Glutamatergic neuron (in vitro differentiated cells): ENCODE measurements at regions not wholly inside any gene's neighbourhood (a gene's known extent, or its start where the extent isn't known, plus 50 kb on each side); places are given as distances from the start of the nearest gene placed in this dataset.

Source experiments
- DNase-seq: peaks from one replicate; pipeline ENCODE4 v3.0.0; 2022
- H3K27ac Mint-ChIP-seq: one replicate; pipeline ENCODE4 v1.8.0; 2020; ENCODE audit warnings: mild to moderate bottlenecking, mixed read lengths, inconsistent platforms; ENCODE audit not compliant: unreplicated experiment
- H3K27me3 Mint-ChIP-seq: one replicate; pipeline ENCODE4 v1.8.0; 2020; ENCODE audit warnings: mild to moderate bottlenecking, moderate library complexity, mixed read lengths, inconsistent platforms; ENCODE audit not compliant: unreplicated experiment
- H3K36me3 Mint-ChIP-seq: one replicate; pipeline ENCODE4 v1.8.0; 2020; ENCODE audit warnings: mild to moderate bottlenecking, mixed read lengths, inconsistent platforms; ENCODE audit not compliant: unreplicated experiment
- H3K4me1 Mint-ChIP-seq: one replicate; pipeline ENCODE4 v1.8.0; 2020; ENCODE audit warnings: mild to moderate bottlenecking, low read depth, mixed read lengths, inconsistent platforms; ENCODE audit not compliant: unreplicated experiment
- H3K4me3 Mint-ChIP-seq: one replicate; pipeline ENCODE4 v1.8.0; 2020; ENCODE audit warnings: mild to moderate bottlenecking, mixed read lengths, inconsistent platforms; ENCODE audit not compliant: unreplicated experiment
- H3K9me3 Mint-ChIP-seq: one replicate; pipeline ENCODE4 v1.8.0; 2020; ENCODE audit warnings: mild to moderate bottlenecking, moderate library complexity, mixed read lengths, inconsistent platforms; ENCODE audit not compliant: unreplicated experiment
- CTCF ChIP-seq: fragments of 200-600 bp; sonication (generic); IDR thresholded peaks from one replicate; pipeline ENCODE4 v1.5.0; 2021; ENCODE audit not compliant: partially characterized antibody, unreplicated experiment

GRCh38 chr10:98326621-98327027 lies 58.6 kb upstream of the LOXL4 start:
- Mint-ChIP-seq H3K36me3 (no peaks in the 10 kb centered on the region), H3K4me3 (peak overlapping the region; percentile 74), H3K4me1 (peaks cover 23% of the 10 kb centered on the region), H3K9me3 (peaks cover 14% of the 10 kb centered on the region), H3K27ac (peak overlapping the region; percentile 82), H3K27me3 (peaks cover 9% of the 10 kb centered on the region)
- TF ChIP-seq CTCF = no peak
- peak; percentile 62 for DNase-seq

GRCh38 chr10:98323221-98324164 lies 55.5 kb upstream of the LOXL4 start:
- Mint-ChIP-seq H3K27ac (no peak overlapping the region), H3K4me3 (no peak overlapping the region), H3K36me3 (no peaks in the 10 kb centered on the region), H3K27me3 (peaks cover 15% of the 10 kb centered on the region), H3K9me3 (peaks cover 17% of the 10 kb centered on the region), H3K4me1 (peaks cover 44% of the 10 kb centered on the region)
- no peak for TF ChIP-seq CTCF
- DNase-seq = no peak

DNA sequence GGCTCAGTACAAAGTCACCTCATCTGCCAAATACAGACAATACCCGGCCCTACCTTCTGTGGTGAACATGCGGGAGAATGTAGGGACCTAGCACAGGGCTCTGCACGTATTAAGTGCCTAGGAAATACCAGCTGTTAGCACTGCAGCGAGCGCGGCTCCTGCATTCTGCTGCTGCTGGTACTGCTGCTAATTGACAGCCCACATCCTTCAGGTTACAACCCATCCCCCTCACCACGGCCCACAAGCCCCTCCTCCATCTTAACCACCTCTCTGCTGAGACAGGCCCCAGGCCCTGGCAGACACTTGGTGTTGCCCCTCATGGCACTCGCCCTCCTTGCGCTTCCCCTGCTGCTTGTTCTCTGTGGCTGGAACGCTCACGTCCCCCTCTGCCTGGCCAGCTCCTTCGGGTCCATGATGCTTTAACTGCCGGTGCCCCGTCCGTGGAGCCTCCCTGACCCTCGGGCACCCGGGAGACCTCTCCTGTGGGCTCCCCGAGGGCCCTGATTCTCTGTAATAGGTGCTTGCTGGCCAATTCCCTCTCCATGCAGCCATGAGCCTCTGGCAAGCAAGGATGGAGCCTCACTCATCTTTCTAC lies 53.3 kb upstream of the LOXL4 start:
- peaks cover 10% of the 10 kb centered on the region for H3K27me3 Mint-ChIP-seq
- H3K36me3 Mint-ChIP-seq = no peaks in the 10 kb centered on the region
- peak overlapping the region; percentile 85 for H3K27ac Mint-ChIP-seq
- peaks cover 33% of the 10 kb centered on the region for H3K4me1 Mint-ChIP-seq
- no peak for TF ChIP-seq CTCF
- peak; percentile 74 for DNase-seq
- no peak overlapping the region for H3K4me3 Mint-ChIP-seq
- peaks cover 17% of the 10 kb centered on the region for H3K9me3 Mint-ChIP-seq

- DNase-seq = peak; percentile 67
Measured at GRCh38 chr10:98320486-98321185, 52.6 kb upstream of the LOXL4 start.

More at GRCh38 chr10:98320486-98321185, 52.6 kb upstream of the LOXL4 start:
- TF ChIP-seq CTCF = no peak
- peaks cover 14% of the 10 kb centered on the region for H3K9me3 Mint-ChIP-seq
- H3K27ac Mint-ChIP-seq = peak overlapping the region; percentile 85
- H3K27me3 Mint-ChIP-seq = peaks cover 7% of the 10 kb centered on the region
- no peaks in the 10 kb centered on the region for H3K36me3 Mint-ChIP-seq
- H3K4me1 Mint-ChIP-seq = peaks cover 32% of the 10 kb centered on the region
- peak overlapping the region; percentile 20 for H3K4me3 Mint-ChIP-seq
